Tibial nerve (tissue), 4 donors: ENCODE measurements at regions not wholly inside any gene's neighbourhood (a gene's known extent, or its start where the extent isn't known, plus 50 kb on each side); places are given as distances from the start of the nearest gene placed in this dataset.

Experiments used
- CTCF ChIP-seq, 5 experiments: fragments of 200-600 bp in 3 of 5; fragments of 450-650 bp in 2 of 5; sonication (generic) in 3 of 5; IDR thresholded peaks; one replicate each; pipeline ENCODE4 v1.5.1; 2016 to 2019; ENCODE audit warnings: antibody characterized with exemption in 5 of 5, mild to moderate bottlenecking in 3 of 5, moderate library complexity in 2 of 5
- EP300 ChIP-seq, 2 donors: sonication (generic); formaldehyde crosslinking; IDR thresholded peaks; one replicate each; pipeline ENCODE4 v1.6.1; 2017; ENCODE audit warnings: antibody characterized with exemption in 2 of 2, mild to moderate bottlenecking in 1 of 2
- POLR2A ChIP-seq, 2 donors: fragments of 450-650 bp; IDR thresholded peaks; one replicate each; pipeline ENCODE4 v1.6.1; 2017; ENCODE audit warnings: antibody characterized with exemption in 2 of 2, mild to moderate bottlenecking in 2 of 2, moderate library complexity in 2 of 2

DNA sequence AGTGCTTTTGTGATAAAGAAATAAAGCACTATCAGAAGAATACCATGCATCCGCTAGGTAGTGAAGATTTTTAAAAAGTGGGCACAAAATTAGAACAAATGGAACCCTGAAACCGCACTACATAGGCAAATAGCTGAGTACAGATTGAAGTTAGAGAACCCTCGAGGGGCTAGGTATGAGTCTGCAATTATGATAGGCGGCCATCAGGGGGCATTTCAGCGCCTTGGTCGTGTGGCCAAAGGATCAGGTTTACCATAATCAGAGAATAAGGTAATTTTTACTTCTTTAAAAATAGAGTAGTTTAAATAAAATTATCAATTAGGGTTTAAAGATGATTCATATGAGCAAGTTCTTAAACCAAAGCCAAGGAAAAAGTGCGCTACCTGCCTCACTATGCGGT is 129.8 kb downstream of the TMX1 start:
- no peak for TF ChIP-seq EP300 (IDR thresholded peaks at IDR 0.05)
- no peak for TF ChIP-seq CTCF (IDR thresholded peaks at IDR 0.05)
- no peak for TF ChIP-seq POLR2A (IDR thresholded peaks at IDR 0.05)
